ENCODE measurements at regions not wholly inside any gene's neighbourhood (a gene's known extent, or its start where the extent isn't known, plus 50 kb on each side); places are given as distances from the start of the nearest gene placed in this dataset.
"Not testable (repeated sequence)": the region's sequence is repeated elsewhere in the genome, so short reads cannot be mapped to it uniquely, and the experiment has no call there.

DNA sequence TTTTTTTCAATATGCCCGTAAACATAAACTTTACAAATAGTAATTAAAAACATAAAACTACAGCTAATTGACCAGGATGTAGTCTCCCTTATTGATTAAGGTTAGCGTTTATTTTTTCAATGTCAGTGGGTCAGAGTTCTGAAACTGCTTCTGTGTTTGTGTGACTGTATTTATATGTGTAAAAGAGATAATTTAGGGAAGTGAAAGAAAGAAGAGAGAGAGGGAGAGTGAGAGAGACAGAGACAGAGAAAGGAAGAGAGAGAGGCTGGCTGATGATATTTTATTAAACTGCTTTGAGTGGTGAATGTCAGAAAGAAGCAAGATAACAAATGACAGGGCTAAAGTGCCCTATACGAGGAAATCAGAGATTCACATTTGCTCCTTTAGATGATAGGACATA is 266.1 kb upstream of the PTCHD4 start:
- DNase-seq: no peak

DNA sequence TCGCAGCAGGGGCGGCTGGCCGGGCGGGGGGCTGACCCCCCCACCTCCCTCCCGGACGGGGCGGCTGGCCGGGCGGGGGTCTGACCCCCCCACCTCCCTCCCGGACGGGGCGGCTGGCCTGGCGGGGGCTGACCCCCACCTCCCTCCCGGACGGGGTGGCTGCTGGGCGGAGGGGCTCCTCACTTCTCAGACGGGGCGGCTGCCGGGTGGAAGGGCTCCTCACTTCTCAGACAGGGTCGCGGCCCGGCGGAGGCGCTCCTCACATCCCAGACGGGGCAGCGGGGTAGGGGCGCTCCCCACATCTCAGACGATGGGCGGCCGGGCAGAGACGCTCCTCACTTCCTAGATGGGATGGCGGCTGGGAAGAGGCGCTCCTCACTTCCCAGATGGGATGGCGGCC is 260.2 kb upstream of the PTCHD4 start:
- not testable (repeated sequence) for DNase-seq

DNA sequence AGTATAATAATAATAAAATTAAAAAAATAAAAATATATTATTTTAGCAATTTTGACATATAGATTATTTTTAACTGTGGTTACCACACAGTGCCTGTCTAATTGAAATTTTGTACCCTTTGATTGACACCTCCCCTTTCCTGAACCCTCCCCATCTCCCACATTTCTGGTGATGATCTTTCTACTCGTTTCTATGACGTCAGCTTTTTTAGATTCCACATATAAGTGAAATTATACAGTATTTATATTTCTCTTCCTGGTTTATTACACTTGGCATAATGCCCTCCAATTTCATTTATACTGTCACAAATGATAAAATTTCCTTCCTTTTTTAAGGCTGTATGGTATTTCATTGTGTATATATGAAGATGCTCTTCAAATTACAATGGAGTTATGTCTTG is 258.1 kb upstream of the PTCHD4 start:
- DNase-seq: no peak

DNA sequence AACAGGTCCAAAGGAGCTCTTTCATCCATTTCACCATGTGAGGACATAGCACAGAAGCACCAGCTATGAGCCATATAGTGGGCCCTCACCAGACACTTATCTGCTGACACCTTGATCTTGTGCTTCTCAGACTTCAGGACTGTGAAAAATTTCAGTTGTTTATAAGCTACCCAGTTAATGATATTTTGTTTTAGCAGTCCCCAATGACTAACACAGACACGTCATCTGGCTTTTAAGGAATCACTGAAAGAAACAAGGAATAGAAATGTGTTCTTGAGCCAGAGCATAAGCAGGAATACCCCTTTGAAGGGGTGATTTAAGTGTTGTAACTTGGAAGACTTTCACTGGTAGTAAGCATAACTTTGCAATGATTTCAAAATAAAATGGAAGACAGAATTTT is 214.7 kb upstream of the PTCHD4 start:
- no peak for DNase-seq

DNA sequence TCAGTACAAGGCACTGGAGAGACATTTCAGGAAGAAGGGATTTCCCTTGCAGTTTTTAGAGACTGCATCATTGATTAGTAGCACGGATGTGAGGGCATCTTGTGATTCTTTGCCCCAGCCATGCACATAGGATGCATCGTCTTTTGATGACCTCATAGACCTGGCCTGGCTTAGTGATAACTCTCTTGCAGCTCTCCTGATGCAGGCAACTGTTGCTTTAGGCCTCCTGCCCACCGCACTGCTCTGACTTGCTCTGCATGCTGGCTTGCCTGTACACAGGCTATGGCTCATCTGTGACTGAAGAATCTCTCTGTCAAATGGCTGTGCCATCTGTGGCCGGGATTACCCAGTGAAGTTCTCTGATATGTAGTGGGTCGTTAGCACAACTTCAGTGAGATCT is 207.7 kb upstream of the PTCHD4 start:
- peak; percentile 50 for DNase-seq

DNA sequence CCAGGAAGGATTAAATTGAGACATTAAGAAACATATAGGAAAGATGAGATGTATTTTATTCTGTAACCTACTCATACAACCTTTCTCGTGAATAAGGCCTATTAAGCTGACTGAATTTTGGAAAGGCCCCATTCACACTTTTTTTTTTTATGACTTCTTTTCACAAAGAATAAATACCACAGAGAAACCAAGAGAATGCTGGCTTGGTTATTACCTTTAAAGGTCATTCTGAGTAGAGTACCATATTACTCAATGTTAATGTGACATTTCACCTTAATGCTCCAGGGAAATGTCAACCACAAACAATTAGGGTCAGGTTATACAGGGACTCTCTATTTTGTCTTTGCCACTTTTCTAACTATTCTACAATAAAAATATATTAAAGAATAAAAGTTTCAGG is 204.9 kb upstream of the PTCHD4 start:
- no peak for DNase-seq

DNA sequence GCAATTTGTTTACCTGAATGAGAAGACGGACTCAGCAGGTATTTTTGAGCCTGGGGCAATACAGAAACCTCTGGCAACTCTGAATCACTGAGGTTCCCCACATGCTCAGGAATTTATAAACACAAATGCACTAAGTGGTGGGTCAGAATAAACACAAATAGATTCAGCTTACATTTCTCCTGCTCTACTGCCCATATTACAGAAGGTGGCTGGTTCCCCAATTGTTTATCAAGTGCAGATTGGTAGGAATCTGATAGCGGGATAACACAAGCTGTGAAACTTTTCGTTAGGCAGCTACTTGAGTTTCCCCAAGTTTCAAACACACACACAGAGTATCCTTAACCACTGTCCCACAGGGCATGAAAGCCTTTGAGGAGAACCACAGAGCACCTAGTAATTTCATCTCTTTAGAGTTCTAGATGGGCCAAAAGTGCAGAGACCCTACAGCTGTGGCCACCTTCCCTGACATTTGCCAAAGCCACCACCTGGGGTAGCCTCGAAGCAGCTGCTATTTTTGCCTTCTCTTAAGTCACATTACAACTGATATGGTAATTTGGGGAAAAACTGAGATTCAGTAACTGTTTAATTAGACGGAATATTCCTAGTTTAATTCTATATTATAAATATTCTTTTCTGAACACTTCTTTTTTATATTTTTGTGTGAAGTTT is 204.2 kb upstream of the PTCHD4 start:
- DNase-seq: no peak

DNA sequence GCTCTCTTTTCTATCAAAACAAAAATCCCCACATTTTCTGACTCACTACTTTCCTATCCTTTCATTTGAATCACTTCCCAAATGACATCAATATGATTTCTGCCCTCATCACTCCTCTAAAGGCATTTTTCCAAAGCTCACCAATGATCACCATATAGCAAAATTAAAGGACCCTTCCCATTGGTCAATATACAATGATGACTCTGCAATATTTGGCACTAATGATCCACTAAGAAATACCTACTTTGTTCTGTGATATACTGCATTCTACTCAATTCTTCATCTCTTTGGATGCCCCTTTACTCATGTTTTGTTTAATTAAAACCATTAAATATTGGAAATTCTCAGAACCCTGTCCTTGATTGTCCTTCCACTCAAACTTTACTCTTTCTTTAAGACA is 200.3 kb upstream of the PTCHD4 start:
- no peak for DNase-seq

DNA sequence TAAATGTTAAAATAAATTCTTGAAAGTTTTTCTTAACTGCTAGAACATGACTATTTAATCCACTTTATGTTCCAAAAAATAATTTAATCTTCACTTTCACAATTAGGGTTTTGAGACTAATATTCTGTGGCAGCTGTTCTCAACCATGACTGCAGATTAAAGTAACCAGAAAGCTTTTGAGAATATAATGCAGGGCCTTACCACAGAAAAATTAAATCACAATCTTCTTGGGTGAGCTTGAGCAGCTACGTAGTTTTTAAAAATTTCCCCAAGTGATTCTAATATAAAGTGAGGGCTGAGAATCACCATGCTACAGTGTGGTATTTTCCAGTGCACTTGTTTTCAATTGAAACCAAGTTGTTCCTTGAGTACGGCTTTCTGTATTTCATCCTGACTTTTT is 196.6 kb upstream of the PTCHD4 start:
- no peak for DNase-seq

DNA sequence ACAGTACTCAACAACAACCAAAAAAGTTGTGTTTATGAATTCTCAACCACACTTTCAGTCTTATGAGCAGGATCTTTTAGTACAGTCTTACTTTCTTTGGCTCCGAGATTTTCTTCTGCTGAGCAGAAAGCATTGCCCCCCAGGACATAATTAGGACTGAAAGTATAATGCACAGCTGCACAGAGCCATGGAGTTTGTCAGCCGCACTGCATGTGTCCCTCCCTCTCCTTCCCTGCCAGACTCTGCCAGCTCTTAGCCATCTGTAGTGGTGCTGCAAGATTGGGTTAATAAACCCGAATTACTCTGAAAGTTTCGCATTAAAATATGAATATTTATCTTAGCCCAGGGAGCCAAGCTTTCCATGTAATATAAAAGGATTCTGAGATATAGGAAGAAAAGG is 179.6 kb upstream of the PTCHD4 start:
- DNase-seq: no peak

DNA sequence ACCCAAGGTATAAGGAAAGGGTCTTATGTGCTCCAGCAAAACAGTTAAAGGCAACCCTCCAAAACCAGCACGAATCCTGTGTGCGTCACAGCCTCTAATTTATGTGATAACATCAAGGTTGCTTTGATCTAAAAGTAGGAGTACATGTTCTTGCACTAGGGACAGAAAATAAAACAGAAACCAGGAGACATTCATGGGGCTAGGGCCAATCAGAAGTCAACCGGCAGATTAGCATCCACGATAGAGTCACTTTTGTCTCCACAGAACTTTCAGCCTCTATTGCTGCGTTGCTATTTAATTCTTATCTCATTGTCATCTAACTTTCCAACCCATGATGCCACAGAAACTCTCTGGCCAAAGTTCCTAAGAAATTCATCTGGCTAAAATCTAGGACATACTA is 178.8 kb upstream of the PTCHD4 start:
- DNase-seq: no peak

DNA sequence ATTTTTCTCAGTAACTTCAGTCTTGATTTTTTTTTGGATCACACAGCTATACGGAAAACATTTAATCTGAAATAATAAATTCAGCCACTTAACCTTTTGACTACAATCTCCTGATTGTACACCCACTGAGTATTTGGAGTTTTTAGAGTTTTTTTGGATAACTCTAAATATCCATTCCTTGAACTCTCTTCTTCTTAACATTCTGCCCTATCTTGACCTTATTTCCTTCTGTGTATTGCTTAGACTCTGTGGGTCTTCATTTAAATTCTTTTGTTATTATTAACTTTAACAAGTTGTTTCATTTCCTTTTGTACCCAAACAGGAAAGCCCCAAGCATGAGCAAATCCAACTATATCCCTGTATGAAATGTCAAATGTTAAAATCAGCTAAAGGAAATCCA is 170.2 kb upstream of the PTCHD4 start:
- DNase-seq: no peak

DNA sequence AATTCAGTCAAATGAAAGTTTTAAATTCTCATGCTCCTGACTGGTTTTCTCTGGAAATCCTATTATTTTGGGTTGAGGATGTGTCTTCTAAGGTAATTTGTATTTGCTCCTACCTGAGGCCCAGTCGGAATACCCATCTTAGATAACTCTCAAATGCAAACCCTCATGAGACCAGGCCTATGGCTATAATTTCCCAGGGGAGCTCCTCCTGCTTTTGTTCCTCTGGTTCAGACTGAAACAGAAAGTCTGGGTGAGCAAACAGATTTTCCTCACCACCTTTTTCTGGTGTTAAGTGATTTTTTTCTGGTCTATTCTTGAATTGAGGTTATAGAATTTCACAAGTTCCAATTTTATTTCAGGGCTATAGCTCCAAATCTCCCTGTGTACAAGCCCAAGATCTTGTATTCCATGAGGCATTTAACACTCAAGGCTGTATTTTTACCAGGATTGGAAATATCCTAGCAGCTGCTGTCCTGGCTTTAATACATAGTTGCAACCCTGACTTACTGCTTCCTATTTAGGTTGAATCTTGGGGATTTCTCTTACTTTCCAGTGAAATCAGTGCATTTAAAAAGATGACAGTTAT is 169.1 kb upstream of the PTCHD4 start:
- no peak for DNase-seq

DNA sequence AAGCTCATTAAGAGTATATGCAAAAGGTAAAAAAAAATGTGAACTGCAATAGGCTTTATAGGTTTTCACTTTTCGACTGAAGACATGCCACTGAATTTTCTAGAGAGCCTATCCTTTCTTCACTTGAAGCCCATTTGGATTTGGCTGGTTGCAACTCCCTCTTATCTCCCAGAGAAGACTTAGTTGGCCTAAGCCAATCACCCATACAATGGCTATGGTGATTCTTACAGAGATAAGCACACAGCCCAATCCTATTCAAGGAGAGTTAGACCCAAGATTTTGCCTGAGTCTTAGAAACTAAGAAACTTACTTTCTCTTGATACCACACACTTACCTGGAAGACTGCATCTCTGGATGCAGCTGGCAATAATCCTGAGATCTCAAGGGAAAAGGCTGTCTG is 167.3 kb upstream of the PTCHD4 start:
- no peak for DNase-seq

DNA sequence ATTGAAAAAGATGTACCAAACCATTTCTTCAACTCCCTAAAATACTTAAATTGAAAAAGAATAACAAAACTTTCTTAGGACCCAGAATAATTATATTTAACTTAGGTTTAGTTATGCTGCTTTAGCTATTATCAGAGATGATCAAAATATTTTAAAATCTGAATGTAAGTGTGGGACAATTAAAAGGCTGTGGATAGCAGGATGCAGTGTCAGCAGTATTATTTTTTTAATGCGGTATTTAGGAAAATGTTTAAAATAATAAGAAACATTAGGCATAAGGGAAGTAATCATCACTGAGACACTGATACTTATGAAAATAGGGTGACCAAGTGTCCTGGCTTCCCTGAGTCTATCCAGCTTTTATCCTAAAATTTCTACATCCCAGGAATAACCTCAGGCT is 161.5 kb upstream of the PTCHD4 start:
- no peak for DNase-seq

DNA sequence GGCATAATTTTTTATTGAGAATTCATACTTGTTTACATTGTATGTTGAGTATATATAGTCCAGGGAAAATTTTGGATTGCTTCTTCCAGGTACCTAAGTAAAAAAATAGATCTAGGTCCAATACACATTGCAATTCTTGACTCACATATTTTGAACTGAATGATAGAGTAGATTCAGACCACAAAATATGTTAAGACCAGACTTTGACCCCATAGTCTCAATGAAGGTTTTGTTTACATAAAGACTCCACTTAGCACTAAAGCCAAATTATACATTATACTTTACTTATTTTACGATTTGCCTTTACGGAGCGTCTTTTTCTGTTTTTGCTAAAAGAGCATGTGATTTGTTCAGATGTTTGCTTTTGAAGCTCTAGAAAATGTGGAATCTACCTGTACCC is 144.1 kb upstream of the PTCHD4 start:
- no peak for DNase-seq

DNA sequence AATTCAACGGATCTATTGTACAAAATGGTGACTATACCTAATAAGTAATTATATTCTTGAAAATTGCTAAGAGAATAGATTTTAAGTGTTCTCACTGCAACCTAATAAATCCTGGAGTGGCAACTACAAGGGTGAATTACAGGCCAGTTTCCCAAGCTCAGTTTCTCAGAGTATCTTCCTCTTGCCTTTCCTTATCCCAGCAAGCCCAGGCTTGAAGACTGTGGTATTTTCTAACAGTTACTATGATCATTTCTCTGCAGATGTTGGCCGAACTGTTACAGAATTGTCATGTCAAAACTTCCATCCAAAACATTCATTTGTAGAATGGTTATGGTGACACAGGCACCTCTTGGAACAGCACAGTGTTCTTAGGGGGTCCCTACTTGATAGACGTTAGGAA is 138.1 kb upstream of the PTCHD4 start:
- no peak for DNase-seq

DNA sequence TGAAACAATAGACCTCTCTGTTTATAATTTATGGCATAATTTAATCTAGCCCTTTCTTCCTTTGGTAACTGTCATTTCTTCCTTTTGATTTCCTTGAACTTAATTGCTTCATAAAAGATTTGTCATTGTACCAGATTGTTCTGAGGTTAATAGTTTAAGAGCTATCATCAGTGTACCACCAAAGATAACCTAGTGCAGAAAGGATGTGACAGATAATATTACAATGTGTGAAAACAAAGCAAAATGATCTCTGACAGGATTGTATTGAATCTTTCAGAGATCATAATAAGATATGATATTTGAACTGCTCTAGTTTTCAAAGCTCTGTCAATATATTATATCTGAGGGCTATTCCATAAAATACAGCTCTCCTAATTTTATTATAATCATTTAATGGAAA is 132.1 kb upstream of the PTCHD4 start:
- no peak for DNase-seq

DNA sequence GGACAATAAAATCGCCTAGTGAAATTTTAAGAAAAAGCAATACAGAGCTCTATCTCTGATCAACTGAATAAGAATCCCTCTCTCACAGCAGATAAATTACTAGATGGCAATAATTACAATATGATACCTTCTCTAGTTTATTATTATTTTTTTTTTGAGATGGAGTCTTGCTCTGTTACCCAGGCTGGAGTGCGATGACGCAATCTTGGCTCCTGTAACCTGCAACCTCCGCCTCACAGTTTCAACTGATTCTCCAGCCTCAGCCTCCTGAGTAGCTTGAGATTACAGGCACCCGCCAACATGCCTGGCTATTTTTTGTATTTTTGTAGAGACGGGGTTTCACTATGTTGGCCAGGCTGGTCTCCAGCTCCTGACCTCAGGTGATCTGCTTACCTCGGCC is 129.3 kb upstream of the PTCHD4 start:
- no peak for DNase-seq

DNA sequence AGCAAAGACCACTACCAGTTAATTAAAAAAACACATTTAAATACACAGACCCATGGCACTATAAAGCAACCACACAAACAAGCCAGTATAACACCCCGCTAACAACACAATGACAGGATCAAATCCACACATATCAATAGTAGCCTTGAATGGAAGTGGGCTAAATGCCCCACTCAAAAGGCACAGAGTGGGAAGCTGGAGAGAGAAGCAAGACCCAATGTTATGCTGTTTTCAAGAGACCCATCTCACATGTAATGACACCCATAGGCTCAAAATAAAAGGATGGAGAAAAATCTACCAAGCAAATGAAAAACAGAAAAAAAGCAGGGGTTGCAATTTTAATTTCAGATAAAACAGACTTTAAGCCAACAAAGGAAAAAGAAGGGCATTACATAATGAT is 125.4 kb upstream of the PTCHD4 start:
- DNase-seq: no peak

DNA sequence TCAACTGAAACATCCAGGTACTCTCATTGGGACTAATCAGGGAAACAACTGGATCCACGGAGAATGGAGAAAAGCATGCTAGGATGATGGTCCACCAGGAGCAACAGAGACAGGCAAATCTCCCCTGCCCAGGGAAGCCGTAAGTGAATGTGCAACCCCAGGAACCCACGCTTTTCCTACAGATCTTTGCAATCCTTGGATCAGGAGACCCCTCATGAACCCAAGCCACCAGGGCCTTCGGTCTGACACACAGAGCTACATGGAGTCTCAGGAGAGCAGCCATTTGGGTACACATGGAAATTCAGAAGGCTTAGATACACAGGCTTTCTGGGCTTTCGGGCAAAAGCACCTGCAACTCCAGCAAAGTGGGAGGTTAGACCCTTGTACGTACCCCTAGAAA is 122.1 kb upstream of the PTCHD4 start:
- DNase-seq: no peak

DNA sequence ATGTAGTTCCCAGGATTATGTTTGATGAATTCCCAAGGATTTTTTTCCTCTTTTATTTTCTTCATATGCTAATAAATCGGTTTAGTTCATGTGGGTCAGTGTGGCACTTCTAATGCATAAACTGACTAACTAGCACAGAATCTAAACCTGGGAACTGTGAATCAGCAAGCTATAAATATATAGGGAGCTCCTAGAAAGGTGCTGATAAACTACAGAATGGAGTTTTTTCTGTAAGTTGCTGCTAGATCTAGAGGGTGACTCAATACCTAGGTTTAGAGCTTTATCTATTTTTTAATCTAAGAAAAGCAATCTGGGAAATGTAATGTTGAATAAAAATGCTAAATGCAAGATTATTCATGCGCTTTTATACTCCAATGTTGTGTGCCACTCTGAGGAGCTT is 118.8 kb upstream of the PTCHD4 start:
- no peak for DNase-seq

DNA sequence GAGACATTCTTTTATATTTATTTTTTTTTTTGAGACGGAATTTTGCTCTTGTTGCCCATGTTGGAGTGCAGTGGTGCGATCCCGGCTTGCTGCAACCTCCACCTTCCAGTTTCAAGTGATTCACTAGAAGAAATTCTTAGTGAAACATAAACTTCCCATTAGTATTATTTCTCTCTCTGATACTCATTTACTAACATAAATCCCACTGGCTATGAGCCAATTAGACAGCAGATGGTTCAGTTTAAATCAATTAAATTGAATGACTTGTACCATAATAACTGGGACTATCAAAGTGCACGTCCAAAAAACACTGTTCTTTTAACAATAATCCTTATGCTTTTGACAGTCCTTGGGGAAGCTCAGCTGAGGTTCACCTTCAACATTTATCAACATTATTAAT is 111.2 kb upstream of the PTCHD4 start:
- no peak for DNase-seq

DNA sequence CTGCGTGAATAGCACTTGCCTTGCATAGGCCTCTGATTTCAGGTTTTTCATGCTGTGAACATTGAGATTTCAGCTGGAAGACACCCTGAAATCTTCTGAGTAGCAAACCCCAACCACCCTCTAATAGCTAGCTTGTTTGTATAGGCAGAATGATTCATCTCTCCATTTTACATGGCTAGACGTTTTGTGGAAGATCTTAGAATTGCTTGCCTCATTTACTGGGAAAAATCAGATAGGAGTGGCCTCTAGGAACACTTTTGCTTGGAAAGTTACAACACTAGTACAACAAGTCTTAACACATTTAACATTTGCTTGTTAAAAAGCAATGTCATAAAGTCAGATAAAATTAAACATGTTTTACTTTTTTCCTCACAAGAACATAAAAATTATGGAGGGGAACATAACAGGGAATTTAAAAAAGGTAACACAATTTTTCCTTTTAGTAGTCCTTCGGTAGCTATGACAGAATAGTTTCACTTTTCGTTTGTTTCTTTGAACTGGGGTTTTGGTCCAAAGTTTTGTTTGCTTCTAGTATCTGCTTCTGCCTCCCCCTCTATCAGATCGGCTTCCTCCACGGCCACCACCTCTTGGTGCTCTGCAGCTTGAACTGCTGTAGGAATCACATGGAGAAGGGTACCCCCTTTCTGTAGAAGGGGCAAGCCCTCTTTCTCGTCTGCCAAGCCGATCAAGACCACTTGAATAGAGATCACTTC is 102.2 kb upstream of the PTCHD4 start:
- no peak for DNase-seq

DNA sequence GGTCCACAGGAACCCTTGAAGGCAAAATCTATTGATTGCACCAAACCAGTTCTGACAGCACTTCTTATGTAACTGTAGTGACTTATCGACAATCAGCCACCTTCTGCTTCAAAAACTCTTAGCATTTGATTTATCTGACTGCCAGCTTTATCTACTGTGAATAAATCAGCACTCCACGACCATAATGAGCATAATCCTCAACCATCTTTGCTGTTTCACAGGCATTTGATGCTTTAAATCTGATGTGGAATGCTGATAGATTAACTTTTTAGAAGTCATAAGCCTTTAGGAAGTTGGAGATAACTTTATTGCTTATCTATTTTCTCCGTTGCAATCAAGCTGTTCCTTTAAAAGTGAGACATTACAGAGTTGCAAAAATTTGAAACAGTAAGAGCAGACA is 101.5 kb upstream of the PTCHD4 start:
- DNase-seq: no peak
